ENCODE measurements at regions not wholly inside any gene's neighbourhood (a gene's known extent, or its start where the extent isn't known, plus 50 kb on each side); places are given as distances from the start of the nearest gene placed in this dataset.
"Not testable (repeated sequence)": the region's sequence is repeated elsewhere in the genome, so short reads cannot be mapped to it uniquely, and the experiment has no call there.

DNA sequence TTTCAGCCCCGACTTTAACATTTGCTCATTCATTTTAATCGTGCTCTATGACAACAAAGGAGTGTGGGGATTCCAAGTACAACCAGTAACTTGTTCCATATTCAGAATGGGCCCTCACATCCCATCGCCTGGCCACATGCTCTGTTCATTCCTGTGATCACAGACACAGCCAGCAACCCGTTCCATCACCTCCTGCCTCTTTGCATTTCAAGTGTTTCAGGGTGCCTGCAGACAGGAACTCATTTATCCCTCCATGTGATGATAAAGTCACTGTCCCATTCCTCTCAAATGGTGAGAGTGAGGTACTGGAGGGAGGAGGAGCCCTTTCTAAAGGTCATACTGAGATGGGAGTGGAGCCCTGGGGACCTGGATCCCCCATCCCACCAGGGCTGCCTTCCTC is 571.1 kb downstream of the MAT2B start:
- no peak for DNase-seq (ENCODE audit: low read depth in 4 of 4, low spot score in 1 of 4)

DNA sequence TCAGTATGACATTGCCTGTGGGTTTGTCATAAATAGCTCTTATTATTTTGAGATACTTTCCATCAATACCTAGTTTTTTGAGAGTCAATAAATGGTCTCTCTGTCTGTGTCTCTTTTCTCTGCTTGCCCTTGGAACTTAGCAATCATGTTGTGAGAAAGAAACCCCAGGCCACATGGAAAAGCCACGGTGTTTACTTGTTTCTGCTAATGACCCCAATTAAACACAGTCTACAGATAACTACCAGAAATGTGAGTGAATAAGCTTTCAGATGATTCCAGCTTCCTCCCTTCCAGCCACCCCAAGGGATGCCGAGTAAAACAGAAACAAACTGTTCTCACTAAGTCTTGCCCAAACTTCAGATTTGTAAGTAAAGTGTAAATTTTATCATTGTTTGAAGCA is 584.9 kb downstream of the MAT2B start:
- DNase-seq (ENCODE audit: low read depth in 4 of 4, low spot score in 1 of 4) = no peak

DNA sequence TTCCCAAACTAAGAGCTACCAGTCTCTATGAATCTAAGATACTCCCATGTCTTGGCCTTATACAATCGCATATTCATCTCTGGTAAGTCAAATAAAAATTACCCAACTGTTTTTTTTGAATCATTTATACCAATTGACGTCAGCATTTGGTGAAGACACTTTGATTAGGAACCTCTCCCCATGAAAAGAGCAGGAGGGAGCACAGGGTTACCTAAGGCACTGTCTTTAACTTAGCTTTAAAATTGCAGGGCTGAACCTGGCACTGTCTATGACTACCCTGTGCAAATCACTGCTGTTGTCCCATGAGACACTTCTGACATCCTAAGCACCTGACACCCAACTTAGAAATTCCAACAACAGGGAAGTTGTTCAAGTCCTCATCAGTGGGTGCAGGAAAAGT is 586.4 kb downstream of the MAT2B start:
- DNase-seq (ENCODE audit: low read depth in 4 of 4, low spot score in 1 of 4) = no peak

DNA sequence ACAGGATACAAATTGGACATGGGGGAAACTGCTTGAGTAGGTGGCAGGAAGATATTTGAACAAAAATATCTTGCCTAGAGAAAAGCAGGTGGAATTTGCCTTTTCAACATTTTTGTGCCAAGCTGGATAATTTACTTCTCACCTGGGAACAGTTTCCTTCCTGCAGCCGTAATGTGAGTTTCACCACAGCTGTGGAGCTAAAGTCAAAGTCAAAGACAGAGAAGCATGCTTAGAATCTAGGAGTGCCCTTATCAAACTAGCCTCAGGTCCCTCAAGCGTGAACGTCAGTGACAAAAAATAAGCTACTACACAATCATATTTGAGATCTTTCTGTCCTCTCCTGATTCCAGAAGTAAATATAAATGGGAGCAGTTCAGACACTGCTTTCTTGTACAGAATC is 588.9 kb downstream of the MAT2B start:
- no peak for DNase-seq (ENCODE audit: low read depth in 4 of 4, low spot score in 1 of 4)

DNA sequence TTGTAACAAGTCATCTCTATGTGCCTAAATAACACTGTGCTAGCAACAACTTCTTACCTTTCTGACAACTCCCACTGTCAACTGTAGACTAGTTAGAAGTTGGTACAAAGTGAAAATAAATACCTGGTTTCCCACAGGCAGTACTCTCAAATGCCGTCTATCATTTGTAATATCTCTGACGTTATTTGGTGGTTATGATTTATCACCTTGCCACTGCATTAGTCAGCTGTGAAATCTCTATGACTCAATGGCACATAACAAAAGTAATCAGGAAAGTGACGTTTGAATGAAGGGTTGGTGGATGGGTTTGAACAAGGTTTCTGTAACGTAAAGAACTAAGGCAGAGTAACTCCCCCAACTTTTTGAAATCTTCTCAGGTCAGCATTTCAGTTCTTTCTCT is 592.3 kb downstream of the MAT2B start:
- DNase-seq (ENCODE audit: low read depth in 4 of 4, low spot score in 1 of 4) = no peak

DNA sequence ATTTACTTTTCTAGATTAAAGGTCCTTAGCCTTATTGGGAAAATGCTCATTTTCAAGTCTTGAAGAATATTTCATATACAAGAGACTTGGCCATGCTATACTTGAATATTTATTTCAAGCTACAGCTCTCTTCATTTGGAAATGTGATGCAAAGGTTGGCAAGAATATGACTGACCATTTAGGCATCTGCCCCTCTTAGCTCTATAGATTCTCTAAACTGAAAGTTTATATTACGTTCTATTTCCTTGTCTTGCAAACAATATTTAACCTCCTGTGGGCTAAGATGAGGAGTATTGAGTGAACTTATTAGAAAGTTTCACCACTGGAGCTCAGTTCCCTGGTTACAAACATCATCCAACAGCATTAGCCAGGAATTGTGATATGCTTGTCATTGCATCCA is 593.1 kb downstream of the MAT2B start:
- no peak for DNase-seq (ENCODE audit: low read depth in 4 of 4, low spot score in 1 of 4)

DNA sequence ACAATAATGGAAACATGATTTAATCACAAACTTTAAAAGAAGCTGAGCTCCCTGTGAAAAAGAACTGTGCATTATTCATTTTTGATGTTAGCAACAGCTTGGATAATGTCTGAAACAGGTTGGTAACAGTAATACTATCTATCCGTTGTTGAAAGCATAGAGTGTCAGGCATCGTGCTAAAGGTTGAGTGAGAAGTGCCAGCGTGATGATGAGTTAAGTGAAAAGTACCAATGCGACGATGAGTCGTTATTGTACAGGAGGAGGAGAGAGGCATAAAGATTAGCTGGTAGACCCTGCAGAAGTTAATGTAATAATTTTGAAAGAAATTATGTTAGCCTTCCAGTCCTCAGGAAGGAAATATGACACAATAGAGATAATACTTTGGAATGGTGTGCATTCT is 593.6 kb downstream of the MAT2B start:
- no peak for DNase-seq (ENCODE audit: low read depth in 4 of 4, low spot score in 1 of 4)

DNA sequence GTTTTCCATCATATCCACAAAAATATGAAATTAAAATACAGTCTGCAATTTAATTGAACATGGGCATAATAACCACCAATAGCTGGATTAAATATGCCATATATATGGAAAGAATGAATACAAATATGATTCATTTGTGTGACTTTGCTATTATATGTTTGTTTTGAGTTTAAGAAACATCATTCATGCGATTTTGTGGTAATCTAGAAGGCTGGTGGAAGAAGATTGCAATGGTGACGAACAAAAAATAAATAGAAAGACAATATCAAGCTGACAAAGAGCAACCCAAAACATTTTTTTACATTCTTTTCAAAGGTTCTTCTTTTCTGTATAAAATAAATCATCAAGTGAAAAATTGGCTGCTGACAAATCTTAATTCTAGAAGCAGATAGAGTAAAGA is 610.0 kb downstream of the MAT2B start:
- no peak for DNase-seq (ENCODE audit: low read depth in 4 of 4, low spot score in 1 of 4)

DNA sequence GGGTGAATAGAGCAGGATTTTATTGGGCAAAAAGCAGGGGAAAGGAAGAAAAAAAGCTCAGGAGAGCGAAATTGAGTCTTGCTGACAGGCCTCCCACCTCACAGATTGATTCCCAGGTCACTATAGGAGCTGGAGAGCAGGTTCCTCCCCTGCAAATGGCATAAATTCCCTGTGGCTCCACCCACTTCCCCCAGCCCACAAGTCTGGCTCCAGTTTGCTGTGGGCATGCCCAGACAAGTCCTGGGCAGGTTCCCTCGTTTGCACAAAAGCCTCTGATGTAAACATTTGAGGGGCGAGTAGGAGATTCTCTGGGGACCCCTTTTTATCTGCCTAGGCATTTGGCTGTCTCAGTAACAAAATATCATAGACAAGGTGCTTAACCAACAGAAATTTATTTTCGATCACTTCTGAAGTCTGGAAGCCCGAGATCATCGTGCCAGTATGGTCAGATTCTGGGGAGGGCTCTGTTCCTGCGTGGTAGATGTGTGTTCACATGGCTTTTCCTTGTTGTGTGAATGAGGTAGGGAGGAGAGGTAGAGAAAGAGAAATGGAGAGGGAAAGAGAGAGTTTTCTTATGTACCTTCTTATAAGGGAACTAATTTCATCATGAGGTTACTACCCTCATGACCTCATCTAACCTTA is 614.5 kb downstream of the MAT2B start:
- DNase-seq (ENCODE audit: low read depth in 4 of 4, low spot score in 1 of 4) = no peak

DNA sequence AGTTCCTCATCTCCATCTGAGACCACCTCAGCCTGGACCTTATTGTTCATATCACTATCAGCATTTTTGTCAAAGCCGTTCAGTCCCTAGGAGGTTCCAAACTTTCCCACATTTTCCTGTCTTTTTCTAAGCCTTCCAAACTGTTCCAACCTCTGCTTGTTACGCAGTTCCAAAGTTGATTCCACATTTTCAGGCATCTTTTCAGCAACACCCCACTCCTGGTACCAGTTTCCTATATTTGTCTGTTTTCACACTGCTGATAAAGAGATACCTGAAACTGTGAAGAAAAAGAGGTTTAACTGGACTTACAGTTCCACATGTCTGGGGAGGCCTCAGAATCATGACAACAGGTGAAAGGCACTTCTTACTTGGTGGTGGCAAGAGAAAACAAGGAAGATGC is 622.1 kb downstream of the MAT2B start:
- DNase-seq (ENCODE audit: low read depth in 4 of 4, low spot score in 1 of 4) = no peak

DNA sequence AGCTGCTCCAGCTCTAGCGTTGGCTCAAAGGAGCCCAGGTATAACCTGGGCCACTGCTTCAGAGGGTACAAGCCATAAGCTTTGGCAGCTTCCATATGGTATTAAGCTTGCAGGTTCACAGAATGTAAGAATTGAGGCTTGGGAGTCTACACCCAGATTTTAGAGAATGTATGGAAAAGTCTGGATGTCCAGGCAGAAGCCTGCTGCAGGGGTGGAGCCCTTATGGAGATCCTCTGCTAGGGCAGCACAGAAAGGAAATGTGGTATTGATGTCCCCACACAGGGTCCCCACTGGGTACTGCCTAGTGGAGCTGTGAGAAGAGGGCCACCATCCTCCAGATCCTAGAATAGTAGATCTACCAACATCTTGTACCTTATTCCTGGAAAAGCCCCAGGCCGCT is 626.9 kb downstream of the MAT2B start:
- DNase-seq (ENCODE audit: low read depth in 4 of 4, low spot score in 1 of 4) = no peak

DNA sequence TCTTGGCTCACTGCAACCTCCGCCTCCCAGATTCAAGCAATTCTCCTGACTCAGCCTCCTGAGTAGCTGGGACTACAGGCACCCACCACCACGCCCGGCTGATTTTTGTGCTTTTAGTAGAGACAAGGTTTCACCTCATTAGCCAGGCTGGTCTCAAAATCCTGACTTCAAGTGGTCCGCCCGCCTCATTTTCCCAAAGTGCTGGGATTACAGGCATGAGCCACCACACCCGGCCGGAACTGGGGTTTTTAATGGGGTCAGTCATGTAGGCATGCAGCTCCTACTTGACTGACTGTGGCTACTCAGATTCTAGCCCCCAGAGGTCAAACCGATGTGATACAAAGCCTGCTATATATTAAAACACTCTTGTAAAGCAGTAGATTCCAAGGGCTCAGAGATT is 631.7 kb downstream of the MAT2B start:
- DNase-seq (ENCODE audit: low read depth in 4 of 4, low spot score in 1 of 4) = no peak

DNA sequence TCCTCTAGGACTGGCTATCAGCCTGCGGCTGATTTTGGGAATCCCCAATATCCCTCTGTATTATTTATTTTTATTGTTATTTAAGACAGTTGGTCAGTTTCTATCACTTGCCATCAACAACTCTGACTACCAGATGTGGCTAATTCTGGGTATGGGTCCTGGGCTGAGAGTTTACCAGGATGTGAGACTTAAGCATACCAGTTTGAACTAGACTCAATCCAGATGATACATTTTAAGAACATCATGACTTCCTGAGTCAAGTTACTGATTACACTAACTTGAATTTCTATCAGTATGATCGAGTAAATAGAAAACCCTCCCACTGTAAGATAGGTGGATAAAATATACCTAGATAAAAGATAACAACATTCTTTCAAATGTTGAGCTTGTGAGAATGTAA is 634.0 kb downstream of the MAT2B start:
- no peak for DNase-seq (ENCODE audit: low read depth in 4 of 4, low spot score in 1 of 4)

DNA sequence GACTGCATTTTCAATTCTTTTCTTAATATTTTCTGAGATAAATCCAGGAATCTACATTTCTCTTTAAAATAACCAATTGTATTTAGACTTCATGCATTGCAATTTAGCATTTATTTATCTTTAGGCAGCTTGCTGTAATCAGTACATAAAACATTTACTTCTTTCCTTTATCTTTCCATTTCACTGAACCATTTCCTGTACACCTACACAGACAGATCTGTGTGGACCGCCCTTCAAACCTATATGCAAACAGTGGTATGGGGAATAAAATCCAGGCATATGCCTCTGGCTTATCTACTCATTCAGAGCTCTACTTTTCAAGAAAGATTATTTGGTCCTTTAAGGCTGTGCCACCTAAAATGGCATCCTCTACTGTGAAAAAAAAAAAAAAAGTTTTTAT is 640.0 kb downstream of the MAT2B start:
- no peak for DNase-seq (ENCODE audit: low read depth in 4 of 4, low spot score in 1 of 4)

DNA sequence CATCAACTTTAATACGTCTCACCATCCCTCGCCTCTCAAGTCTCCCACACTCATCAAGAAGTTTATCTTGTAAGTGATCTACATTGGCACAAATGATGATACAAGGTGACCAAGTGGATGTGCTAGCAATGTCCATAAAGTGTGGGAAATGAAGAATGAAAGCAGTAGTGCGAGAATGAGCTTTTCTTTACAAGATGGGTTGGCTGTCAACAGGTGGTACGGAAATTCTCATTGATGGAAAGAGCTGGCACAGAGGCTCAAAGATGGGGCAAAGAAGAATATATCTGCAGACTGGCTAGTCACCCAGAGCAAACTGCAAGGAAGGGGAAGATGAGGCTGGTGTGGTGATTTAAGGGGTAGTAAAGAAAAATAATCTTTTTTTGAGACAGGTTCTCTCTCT is 640.8 kb downstream of the MAT2B start:
- DNase-seq (ENCODE audit: low read depth in 4 of 4, low spot score in 1 of 4) = no peak

DNA sequence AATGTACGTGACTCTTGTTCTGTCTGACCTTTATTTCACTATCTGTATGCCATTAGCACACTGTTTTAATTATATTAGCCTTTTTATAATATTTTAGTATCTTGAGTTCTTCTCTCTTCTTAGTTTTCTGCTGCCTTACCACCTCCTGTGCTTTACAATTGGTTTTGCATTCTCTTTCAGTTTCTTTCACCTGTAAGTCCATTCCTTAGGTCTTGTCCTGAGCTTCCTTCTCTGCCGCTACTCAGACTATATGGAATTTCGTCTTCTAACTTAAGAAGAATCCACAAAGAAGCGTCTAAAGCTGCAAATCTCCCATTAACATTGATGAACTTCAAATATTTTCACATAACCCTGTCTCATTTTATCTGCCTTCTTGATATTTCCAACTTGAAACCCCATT is 642.9 kb downstream of the MAT2B start:
- DNase-seq (ENCODE audit: low read depth in 4 of 4, low spot score in 1 of 4) = no peak

DNA sequence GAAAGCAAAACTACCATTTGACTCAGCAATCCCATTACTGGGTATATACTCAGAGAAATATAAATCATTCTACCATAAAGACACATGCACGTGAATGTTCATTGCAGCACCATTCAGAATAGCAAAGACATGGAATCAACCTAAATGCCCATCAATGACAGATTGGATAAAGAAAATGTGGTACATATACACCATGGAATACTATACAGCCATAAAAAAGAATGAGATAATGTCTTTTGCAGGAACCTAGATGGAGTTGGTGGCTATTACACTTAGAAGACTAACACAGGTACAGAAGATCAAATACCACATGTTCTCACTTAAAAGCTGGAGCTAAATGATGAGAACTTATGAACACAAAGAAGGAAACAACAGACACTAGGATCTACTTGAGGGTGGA is 647.1 kb downstream of the MAT2B start:
- DNase-seq (ENCODE audit: low read depth in 4 of 4, low spot score in 1 of 4) = not testable (repeated sequence)

DNA sequence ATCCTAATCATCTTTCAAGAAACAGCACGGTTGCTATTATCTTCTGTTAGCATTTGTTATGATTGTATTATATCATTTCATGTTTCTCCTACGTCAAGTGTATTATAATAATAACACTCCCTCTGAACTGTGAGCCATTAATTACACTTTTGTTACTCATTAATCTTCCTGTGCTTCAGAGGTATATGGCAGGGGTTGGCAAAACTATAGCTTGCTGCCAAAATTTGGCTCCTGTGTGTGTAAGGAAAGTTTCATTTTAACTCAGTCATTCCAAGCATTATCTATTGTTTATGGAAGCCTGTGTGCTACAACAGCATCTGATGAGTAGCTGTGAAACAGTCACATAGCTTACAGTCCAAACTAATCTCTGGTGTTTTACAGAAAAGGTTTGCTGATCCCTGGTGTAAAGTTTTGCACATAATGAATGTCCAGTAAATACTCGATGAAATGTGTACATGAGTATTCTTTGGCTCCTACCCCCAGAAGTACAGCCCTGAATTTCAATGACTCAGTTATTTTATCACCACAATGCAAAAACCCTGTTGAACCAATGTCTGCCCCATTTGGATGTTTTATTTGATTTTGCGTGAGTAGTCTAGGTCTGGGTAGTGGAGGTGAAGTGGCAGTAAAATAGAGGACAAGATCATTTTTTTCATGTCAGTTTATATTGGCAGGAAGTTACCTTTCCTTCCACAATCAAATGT is 648.2 kb downstream of the MAT2B start:
- DNase-seq (ENCODE audit: low read depth in 4 of 4, low spot score in 1 of 4) = no peak

DNA sequence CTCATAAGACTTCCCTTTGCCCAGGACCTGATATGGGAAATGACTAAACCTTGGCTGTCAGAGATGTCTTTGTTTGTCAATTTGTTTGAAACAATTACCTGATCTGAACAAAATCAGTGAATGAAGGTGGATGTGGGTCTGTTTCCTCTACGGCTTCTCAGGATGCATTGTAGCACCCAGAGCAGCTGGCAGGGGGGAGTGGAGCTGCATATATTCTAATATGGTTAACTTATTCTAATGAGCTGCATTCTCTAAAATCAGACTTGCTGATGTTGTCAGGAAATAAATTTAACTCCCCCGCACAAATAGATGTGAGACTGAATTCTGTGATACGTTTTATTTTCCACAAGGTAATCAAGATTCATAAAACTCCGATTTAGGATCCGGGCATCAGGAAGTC is 665.4 kb downstream of the MAT2B start:
- DNase-seq (ENCODE audit: low read depth in 4 of 4, low spot score in 1 of 4) = no peak

DNA sequence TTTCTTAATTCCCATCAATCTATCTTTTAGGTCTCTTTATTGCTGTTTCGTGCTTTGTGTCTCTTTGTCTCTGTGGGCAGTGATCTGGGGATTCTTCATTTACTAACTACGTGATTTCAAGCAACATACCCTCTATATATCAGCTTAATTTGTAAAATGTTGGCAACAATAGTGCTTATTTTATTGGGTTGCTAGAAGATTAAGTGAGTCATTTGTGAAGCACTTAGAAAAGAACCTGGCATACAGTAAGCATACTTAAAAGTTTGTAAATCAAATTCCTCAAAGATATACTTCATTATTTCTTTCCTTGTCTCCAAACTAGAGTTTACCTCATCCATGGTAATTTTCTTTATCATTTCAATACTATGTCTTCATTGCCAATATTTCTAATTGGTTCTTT is 669.7 kb downstream of the MAT2B start:
- no peak for DNase-seq (ENCODE audit: low read depth in 4 of 4, low spot score in 1 of 4)

DNA sequence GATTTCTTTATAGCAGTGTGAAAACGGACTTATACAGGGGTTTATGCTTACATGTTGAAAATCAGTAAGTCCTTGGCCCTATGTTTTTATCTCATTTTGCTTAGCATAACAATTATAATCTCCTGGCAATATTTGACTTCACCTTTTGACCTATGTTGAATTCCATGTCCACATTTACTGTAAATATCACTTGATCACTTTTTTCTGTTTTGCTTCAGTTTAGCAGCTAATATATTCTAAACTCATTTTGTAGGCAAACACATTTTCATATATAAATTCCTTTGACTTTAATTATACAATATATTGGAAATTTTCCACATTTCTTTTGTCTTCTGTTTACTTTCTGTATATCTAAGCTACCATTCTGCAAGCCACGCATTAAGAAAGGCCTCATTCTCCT is 674.0 kb downstream of the MAT2B start:
- DNase-seq (ENCODE audit: low read depth in 4 of 4, low spot score in 1 of 4) = no peak

DNA sequence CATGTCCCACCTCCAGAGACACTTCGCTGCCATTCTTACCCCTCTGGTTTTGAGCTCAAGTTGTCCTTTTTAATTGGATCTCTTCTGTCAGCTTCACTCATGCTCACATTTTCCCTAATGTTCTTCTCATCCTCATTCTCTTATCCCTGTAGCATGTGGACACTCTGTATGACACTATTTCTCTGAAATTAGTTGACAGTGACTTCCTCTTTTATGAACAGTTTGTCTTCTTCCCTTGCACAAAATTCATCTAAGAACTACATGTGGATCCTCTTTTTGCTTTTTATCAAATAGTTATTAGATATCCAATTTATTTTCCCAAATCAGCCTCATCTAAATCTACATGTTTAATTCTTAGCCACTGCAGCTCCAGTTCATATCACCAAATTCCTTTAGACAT is 676.2 kb downstream of the MAT2B start:
- no peak for DNase-seq (ENCODE audit: low read depth in 4 of 4, low spot score in 1 of 4)

DNA sequence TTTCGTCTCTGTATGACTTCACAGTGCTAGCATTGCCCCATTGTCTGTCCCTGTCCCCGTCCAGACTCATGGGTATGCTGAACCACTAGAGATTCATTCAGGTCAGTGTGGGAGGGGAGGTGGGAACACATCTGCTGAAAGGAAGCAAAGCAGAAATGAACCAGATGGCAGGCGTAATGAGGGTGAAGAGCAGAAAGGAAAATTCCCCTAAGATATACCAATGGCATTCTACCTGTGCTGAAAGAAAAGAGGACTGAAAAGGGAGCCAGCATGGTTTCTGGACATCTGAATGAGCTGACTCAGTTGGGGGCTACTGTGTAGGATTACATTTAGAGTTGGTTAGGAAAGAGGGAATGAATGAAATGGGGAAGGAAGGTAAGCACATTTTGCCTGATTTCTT is 678.7 kb downstream of the MAT2B start:
- DNase-seq (ENCODE audit: low read depth in 4 of 4, low spot score in 1 of 4) = no peak
